SK-N-SH (cell line): ENCODE measurements at regions not wholly inside any gene's neighbourhood (a gene's known extent, or its start where the extent isn't known, plus 50 kb on each side); places are given as distances from the start of the nearest gene placed in this dataset.

ENCODE experiments used
- CHD2 ChIP-seq: fragments of 150-350 bp; IDR thresholded peaks from 2 replicates; pipeline ENCODE4 v1.6.1; 2018; ENCODE audit warnings: low read length; ENCODE audit not compliant: partially characterized antibody
- EP300 ChIP-seq, 2 experiments: IDR thresholded peaks; 2 replicates each; pipeline versions ENCODE4 v1.4.0 to v1.6.1; 2012; ENCODE audit warnings: borderline replicate concordance in 1 of 2, low read depth in 1 of 2, low read length in 1 of 2
- FOXM1 ChIP-seq: IDR thresholded peaks from 2 replicates; pipeline ENCODE4 v1.4.0; 2012; ENCODE audit warnings: low read depth, mild to moderate bottlenecking
- MEF2A ChIP-seq: IDR thresholded peaks from 2 replicates; pipeline ENCODE4 v1.4.0; 2012; ENCODE audit warnings: low read depth, borderline replicate concordance
- POLR2AphosphoS5 ChIP-seq: IDR thresholded peaks from 2 replicates; pipeline ENCODE4 v1.6.1; 2012; ENCODE audit warnings: low read depth, low read length
- REST ChIP-seq: IDR thresholded peaks from 2 replicates; pipeline ENCODE4 v1.6.1; 2012; ENCODE audit warnings: mild to moderate bottlenecking, low read depth, low read length, moderate library complexity
- SIN3A ChIP-seq: IDR thresholded peaks from 2 replicates; pipeline ENCODE4 v1.6.1; 2012; ENCODE audit warnings: low read depth, mild to moderate bottlenecking, low read length, moderate library complexity, borderline replicate concordance
- USF2 ChIP-seq: fragments of 150-350 bp; IDR thresholded peaks from 2 replicates; pipeline ENCODE4 v1.6.1; 2017; ENCODE audit warnings: antibody characterized with exemption, low read length, low read depth, borderline replicate concordance
- TF ChIP-seq, protein P1 (sequence below): fragments of 200-600 bp; sonication (generic); IDR thresholded peaks from 2 replicates; pipeline ENCODE4 v1.6.1; 2017; ENCODE audit warnings: antibody characterized with exemption, mild to moderate bottlenecking, moderate library complexity
- TF ChIP-seq, protein P2 (sequence below): IDR thresholded peaks from 2 replicates; pipeline ENCODE4; 2012

GRCh38 chr16:7216719-7217118 is 115.9 kb upstream of the RBFOX1 start:
- TF ChIP-seq, protein P1, sequence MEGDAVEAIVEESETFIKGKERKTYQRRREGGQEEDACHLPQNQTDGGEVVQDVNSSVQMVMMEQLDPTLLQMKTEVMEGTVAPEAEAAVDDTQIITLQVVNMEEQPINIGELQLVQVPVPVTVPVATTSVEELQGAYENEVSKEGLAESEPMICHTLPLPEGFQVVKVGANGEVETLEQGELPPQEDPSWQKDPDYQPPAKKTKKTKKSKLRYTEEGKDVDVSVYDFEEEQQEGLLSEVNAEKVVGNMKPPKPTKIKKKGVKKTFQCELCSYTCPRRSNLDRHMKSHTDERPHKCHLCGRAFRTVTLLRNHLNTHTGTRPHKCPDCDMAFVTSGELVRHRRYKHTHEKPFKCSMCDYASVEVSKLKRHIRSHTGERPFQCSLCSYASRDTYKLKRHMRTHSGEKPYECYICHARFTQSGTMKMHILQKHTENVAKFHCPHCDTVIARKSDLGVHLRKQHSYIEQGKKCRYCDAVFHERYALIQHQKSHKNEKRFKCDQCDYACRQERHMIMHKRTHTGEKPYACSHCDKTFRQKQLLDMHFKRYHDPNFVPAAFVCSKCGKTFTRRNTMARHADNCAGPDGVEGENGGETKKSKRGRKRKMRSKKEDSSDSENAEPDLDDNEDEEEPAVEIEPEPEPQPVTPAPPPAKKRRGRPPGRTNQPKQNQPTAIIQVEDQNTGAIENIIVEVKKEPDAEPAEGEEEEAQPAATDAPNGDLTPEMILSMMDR, result no peak
- no peak for TF ChIP-seq FOXM1
- TF ChIP-seq POLR2AphosphoS5, result no peak
- no peak for TF ChIP-seq USF2
- TF ChIP-seq, protein P2, sequence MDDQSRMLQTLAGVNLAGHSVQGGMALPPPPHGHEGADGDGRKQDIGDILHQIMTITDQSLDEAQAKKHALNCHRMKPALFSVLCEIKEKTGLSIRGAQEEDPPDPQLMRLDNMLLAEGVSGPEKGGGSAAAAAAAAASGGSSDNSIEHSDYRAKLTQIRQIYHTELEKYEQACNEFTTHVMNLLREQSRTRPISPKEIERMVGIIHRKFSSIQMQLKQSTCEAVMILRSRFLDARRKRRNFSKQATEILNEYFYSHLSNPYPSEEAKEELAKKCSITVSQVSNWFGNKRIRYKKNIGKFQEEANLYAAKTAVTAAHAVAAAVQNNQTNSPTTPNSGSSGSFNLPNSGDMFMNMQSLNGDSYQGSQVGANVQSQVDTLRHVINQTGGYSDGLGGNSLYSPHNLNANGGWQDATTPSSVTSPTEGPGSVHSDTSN, result no peak
- no peak for TF ChIP-seq EP300 (IDR thresholded peaks at IDR 0.05; ENCODE audit: borderline replicate concordance in 1 of 2, low read depth in 1 of 2, low read length in 1 of 2)
- no peak for TF ChIP-seq SIN3A
- TF ChIP-seq CHD2, result no peak
- TF ChIP-seq REST, result no peak
- TF ChIP-seq MEF2A, result no peak
